ENCODE measurements at regions not wholly inside any gene's neighbourhood (a gene's known extent, or its start where the extent isn't known, plus 50 kb on each side); places are given as distances from the start of the nearest gene placed in this dataset.

DNA sequence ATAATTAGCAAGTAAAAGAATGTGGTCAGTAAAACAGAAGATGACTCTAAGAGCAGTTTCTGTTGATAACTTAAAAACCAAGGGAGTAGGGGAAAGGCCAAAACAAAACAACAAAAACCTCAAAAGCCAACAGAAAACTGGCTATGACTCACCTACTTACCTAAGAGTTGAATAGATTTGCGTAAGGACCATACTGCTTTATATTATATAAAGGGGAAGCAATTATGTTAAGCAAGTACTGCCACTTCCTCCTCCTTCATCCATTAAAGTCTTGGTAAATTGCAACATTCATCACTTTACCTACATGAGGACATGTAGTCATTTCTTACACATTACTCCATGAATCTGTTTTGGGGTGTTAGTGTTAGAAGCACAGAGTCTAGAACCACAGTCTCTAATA, 85.9 kb upstream of the FAM47A start:
- Mint-ChIP-seq H3K36me3 (ENCODE audit: insufficient read depth, unreplicated experiment) (no peaks in the 10 kb centered on the region), H3K4me1 (ENCODE audit: low read depth, unreplicated experiment) (no peaks in the 10 kb centered on the region), H3K9me3 (ENCODE audit: low read depth, unreplicated experiment) (no peaks in the 10 kb centered on the region), H3K27ac (ENCODE audit: unreplicated experiment) (no peak overlapping the region), H3K27me3 (ENCODE audit: unreplicated experiment) (no peaks in the 10 kb centered on the region), H3K4me3 (ENCODE audit: low read depth, unreplicated experiment) (no peak overlapping the region)
- CTCF ChIA-PET = no interaction called here
- intact Hi-C loops (cut with micrococcal nuclease; ENCODE audit: unreplicated experiment) = no loop called here
- TF ChIP-seq, protein P1, sequence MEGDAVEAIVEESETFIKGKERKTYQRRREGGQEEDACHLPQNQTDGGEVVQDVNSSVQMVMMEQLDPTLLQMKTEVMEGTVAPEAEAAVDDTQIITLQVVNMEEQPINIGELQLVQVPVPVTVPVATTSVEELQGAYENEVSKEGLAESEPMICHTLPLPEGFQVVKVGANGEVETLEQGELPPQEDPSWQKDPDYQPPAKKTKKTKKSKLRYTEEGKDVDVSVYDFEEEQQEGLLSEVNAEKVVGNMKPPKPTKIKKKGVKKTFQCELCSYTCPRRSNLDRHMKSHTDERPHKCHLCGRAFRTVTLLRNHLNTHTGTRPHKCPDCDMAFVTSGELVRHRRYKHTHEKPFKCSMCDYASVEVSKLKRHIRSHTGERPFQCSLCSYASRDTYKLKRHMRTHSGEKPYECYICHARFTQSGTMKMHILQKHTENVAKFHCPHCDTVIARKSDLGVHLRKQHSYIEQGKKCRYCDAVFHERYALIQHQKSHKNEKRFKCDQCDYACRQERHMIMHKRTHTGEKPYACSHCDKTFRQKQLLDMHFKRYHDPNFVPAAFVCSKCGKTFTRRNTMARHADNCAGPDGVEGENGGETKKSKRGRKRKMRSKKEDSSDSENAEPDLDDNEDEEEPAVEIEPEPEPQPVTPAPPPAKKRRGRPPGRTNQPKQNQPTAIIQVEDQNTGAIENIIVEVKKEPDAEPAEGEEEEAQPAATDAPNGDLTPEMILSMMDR (IDR thresholded peaks at IDR 0.05; ENCODE audit: unreplicated experiment) = no peak
- DNase-seq = no peak
- no TSS peak for BruUV-seq (replicated peaks)

DNA sequence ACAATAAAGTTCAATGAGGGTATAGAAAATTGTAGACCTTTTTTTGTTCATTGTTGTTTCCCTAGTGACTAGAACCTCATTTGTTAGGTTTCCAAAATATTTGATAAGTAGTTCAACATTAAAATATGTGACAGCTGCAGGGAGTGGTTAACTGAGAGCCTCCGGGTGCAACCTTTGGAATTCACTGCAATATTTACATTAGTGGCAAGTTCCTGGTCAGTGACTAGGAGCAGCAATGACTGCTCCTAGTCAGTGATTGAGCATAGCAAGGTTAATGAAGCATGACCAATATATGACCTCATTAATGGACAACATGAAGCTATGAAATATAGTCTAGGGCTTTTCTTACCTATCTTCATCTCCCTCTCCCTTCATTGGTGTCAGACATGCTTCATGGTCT, 65.8 kb upstream of the FAM47A start:
- H3K36me3 Mint-ChIP-seq (ENCODE audit: insufficient read depth, unreplicated experiment) = no peaks in the 10 kb centered on the region
- H3K9me3 Mint-ChIP-seq (ENCODE audit: low read depth, unreplicated experiment) = peaks cover 4% of the 10 kb centered on the region
- no peak overlapping the region for H3K4me3 Mint-ChIP-seq (ENCODE audit: low read depth, unreplicated experiment)
- CTCF ChIA-PET = no interaction called here
- intact Hi-C loops (cut with micrococcal nuclease; ENCODE audit: unreplicated experiment) = no loop called here
- no peaks in the 10 kb centered on the region for H3K27me3 Mint-ChIP-seq (ENCODE audit: unreplicated experiment)
- no TSS peak for BruUV-seq (replicated peaks)
- H3K27ac Mint-ChIP-seq (ENCODE audit: unreplicated experiment) = no peak overlapping the region
- TF ChIP-seq, protein P1 (IDR thresholded peaks at IDR 0.05; ENCODE audit: unreplicated experiment) = no peak
- no peak for DNase-seq
- H3K4me1 Mint-ChIP-seq (ENCODE audit: low read depth, unreplicated experiment) = no peaks in the 10 kb centered on the region
